H1 (cell line): ENCODE measurements at regions not wholly inside any gene's neighbourhood (a gene's known extent, or its start where the extent isn't known, plus 50 kb on each side); places are given as distances from the start of the nearest gene placed in this dataset.

Source experiments
- BRCA1 ChIP-seq: IDR thresholded peaks from 2 replicates; pipeline ENCODE4 v1.6.1; 2012; ENCODE audit warnings: low read depth, low read length, improper control_type of control experiment
- CHD7 ChIP-seq: fragments of 300-600 bp; sonication (generic); IDR thresholded peaks from 2 replicates; pipeline ENCODE4 v1.7.1; 2012; ENCODE audit warnings: low read length, moderate library complexity, mild to moderate bottlenecking, inconsistent platforms; ENCODE audit not compliant: insufficient replicate concordance
- CREB1 ChIP-seq: IDR thresholded peaks from 2 replicates; pipeline ENCODE4 v1.6.1; 2012; ENCODE audit warnings: inconsistent platforms
- TAF7 ChIP-seq: optimal IDR thresholded peaks from 2 replicates; pipeline ENCODE3; 2011; ENCODE audit warnings: low read depth, mild to moderate bottlenecking, inconsistent platforms, low read length, moderate library complexity, borderline replicate concordance

DNA sequence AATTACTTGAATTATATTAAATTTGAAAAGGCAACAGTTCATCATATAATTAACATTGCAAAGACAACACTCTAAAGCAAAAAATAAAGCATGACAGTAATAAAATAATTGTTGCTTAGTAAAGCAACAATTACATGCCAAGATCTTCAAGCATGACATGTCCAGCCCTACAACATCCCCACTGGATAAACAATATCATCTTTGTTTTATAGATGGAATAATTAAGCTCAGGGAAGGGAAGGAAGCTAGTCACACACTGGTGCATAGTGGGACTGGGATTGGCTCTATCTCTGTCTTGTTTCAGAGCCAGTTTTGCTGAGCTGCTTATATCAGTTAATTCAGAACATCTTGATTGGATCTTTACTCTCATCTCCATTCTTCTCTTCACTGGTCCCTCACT is 49.9 kb upstream of the PARD3B start (continued):
- TF ChIP-seq CHD7 (no peak), BRCA1 (no peak), CREB1 (no peak), TAF7 (no peak)
